HG03060 (cell line): ENCODE measurements at regions not wholly inside any gene's neighbourhood (a gene's known extent, or its start where the extent isn't known, plus 50 kb on each side); places are given as distances from the start of the nearest gene placed in this dataset.

Source experiments
- ATAC-seq: cut with Tn5 transposase; IDR thresholded peaks from one replicate; pipeline ENCODE4 v1.9.1; 2021; ENCODE audit warnings: low read depth, moderate number of reproducible peaks; ENCODE audit not compliant: unreplicated experiment

- no peak for ATAC-seq
Measured at GRCh38 chr4:176499518-176499917, 179.8 kb downstream of the SPCS3 start.

- no peak for ATAC-seq
Measured at GRCh38 chr4:176500894-176501293, 181.1 kb downstream of the SPCS3 start.

DNA sequence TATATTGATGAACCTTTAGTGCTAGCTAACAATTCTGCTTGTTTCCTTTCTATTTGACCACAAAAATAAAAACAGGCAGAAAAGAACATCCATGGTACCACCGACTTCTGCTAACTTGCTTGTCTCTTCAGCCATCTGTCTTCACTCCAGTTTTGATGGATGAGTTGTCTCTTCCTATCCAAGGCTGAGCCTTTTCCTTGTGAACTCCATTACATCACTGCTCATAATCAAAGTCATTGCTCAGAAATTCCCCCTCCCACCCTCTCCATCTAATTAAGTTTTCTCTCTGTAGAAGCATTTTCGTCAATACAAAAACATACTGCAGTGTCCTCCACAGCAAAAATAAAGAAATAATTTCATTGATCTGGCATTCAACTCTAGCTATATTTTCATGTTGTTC lies 184.4 kb downstream of the SPCS3 start:
- ATAC-seq = no peak

DNA sequence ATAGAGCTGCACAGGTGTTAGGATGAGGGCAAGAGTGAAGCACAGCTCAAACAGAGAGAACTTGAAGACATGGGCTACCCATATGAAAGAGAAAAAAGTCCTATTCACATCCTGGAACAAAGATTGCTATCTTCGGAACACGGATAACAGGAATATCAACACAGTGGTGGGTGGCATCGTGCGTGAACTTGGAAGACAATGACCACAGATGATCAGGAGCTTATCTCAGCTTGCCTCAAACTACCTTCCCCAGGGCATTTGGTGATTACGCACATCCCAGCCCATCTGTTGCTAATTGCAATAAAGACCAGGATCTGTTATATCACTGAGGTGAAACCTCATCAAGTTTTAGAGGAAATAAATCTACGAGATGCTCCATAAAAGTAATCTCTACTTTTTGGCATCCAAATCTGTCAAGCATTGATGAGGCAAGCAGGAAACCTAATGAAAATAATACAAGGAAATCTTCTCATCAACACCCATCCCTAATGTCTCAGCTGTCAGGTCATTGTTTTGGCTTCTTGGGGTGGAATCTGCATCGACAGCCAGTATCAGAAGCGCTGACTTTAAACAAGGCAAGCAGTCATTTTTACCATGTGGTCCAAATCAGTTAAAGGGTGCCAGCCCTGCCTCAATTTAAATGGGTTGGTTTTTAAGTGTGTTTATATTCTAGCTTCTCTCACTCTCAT lies 188.2 kb downstream of the SPCS3 start:
- ATAC-seq = no peak

DNA sequence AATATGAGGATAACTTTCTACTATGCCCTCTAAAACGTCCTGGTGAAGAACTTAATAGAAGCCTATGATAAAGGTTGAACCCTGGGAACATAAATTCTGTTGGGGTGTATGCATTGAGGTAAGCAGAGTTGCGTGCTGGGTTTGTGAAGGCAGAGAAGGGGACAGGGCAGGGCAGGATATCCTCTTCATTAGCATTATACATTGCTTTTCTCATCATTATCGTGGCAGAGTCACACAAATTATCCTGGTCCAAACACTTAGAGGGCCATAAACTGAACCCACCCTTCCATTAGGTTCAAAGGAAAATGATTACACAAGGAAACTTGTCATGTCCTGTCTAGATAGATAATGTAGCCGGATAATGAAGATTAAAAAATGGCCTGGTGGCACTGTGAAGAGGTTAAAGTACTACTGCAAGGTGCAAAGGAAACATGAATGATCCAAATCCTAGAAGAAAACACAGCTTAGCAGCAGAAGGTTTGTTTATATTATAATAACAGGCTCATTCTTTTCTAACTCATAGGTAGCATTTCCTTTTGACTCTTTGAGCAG lies 189.1 kb downstream of the SPCS3 start:
- ATAC-seq = no peak

- no peak for ATAC-seq
Measured at GRCh38 chr4:176525576-176525975, 205.8 kb downstream of the SPCS3 start.

- no peak for ATAC-seq
Measured at GRCh38 chr4:176526704-176527103, 206.9 kb downstream of the SPCS3 start.

- ATAC-seq = no peak
Measured at GRCh38 chr4:176529574-176529973, 209.8 kb downstream of the SPCS3 start.

- ATAC-seq = no peak
Measured at GRCh38 chr4:176533159-176533558, 213.4 kb downstream of the SPCS3 start.

DNA sequence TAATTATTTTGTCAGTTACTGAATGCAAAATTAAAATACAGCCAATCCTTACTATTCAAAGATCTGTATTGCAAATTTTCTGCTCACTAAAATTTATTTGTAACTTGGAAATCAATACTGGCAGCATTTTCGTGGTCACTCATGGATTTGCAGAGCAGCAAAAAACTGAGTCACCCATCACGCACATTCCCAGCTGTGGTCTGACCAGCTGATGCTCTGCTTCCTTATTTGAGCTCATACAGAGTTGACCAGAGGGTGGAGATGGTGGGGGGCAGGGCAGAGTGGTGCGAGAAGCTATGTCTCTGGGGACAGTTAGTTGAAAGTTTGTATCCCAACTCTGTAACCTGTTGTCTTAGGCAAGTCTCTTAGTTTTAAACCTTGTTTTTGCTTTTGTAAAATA lies 214.8 kb downstream of the SPCS3 start:
- no peak for ATAC-seq

GRCh38 chr4:176538217-176538925 lies 218.6 kb downstream of the SPCS3 start:
- ATAC-seq = no peak

GRCh38 chr4:176539091-176539784 lies 219.5 kb downstream of the SPCS3 start:
- no peak for ATAC-seq

DNA sequence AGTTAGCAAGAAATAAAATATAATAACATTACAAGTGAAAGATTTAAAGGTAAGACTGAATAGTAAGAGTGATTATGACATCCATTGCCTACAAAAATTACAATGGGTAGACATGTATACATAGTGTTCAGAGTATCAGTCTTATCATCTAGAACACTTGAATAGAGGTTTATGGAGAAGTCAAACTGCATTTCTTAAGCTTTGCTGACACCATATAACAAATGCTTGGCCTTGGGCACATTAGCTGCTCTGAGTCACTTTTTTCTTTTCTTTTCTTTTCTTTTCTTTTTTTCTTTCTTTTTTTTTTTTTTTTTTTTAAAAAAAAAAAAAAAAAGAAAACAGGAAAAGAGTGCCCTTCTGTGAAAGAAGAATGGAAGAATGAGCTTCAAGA lies 220.0 kb downstream of the SPCS3 start:
- no peak for ATAC-seq

DNA sequence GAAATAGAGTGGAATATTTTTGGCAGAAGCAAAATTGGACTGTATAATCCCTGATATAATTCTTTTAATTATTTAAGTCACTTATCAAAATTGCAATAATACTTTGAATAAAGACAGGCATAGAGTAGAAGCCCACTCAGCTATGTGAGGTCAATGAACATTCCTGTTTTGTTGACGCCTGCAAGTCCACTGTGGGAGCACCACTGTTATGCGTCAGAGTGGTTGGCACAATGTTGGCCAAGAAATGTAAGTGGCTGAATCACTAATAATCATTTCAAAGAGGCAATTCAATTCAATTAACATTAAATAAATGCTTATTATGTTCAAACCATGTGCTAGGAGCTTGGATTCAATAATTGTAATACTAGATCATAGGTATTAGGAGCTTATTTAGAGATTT lies 221.0 kb downstream of the SPCS3 start:
- no peak for ATAC-seq

DNA sequence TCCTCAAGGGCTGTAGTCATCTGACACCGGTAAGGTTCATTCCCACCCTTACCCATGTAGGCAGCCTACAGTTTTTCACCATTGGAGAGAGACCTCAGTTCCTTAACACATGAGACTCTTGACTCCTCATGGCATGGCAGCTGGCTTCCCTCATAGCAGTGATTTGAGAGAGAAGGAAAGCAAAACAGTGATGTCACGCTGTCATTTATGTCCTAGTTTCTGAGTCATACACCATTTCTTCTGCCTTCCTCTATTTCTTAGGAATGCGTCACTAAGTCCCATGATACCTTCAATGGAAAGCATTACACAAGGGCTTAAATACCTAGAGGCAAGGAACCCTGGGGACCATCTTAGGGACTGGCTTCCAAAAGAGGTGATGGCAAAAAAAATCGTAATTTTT lies 226.1 kb downstream of the SPCS3 start:
- no peak for ATAC-seq

DNA sequence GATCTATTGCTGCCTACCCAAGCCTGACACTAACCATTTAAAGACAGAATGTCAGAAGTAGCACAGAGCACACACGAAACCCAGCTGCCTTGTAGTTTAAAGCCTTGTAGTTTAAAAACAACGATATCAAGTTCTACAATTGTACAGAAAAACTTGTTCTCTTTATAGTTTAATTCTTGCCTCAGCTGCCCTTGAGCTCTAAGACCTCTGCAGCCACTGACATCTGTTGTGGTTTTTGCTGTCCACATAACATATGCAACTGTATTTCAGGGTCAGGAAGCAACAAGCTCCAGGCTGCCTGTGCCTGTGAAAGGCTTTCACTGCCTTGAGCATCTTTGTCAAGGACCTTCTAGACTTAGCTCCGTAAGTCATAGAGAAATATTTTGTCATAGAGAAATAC lies 227.2 kb downstream of the SPCS3 start:
- ATAC-seq = no peak

GRCh38 chr4:176548571-176548970 lies 228.8 kb downstream of the SPCS3 start:
- no peak for ATAC-seq

GRCh38 chr4:176549161-176549865 lies 229.5 kb downstream of the SPCS3 start:
- no peak for ATAC-seq

DNA sequence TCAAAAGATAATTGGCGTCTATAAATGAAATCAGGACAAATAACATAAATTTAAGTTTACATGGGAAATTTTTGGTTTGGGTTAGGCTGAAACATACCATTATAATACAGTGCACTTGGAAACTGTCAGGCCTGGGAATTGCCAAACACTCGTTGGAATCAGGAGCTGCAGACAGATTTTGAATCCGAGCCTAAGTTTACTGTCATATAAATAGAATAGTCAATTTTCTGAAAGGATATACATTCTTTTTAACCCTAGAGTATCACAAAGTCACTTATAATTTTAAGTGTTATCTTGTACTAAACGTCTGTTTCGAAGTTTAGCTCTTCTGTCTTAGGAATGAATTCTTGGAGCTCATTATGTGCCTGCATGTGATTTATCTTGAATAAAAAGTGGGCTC lies 234.1 kb downstream of the VEGFC start:
- ATAC-seq = no peak

GRCh38 chr4:176561368-176561767 lies 231.4 kb downstream of the VEGFC start:
- no peak for ATAC-seq

DNA sequence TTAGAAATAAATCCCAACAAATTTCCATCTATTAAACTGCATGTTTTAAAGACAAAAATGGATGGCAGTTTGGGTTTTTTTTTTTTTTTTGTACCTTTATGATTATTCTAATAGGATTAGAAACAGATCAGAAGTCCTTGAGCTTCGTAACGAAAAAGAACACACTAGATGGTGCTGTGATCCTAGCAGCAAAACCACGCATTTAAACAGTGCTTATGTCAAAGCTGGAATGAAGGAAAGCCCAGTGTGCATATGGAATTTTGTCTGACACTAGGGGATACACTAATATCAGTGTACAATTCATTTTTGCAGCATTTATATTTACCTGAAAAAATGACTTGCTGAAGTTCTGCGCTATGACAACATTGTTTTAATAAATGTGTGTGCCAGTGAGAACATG lies 229.1 kb downstream of the VEGFC start:
- no peak for ATAC-seq
